IMR-90 (cell line): ENCODE measurements at regions not wholly inside any gene's neighbourhood (a gene's known extent, or its start where the extent isn't known, plus 50 kb on each side); places are given as distances from the start of the nearest gene placed in this dataset.

Experiments
- ATAC-seq: fragments of 200-7000 bp; cut with Tn5 transposase; 2 replicates; pipeline ENCODE4 v1.9.1; 2020; ENCODE audit warnings: low read depth, mild to moderate bottlenecking, moderate library complexity
- BruUV-seq: library from RNA; stranded (reverse); fragments of 400-500 nt; replicated peaks from 2 replicates; lab custom pipeline; 2021; lab: Mats Ljungman, UMichigan
- CTCF ChIA-PET: fragments of 300-600 bp; formaldehyde crosslinking; extraction: SDS; loops from one replicate; lab custom pipeline; 2021; ENCODE audit warnings: antibody characterized with exemption; lab: Yijun Ruan, JAX
- POLR2A ChIA-PET: fragments of 300-600 bp; sonication (Branson Sonifier 250); formaldehyde crosslinking; loops from one replicate; lab custom pipeline; 2022; ENCODE audit warnings: antibody characterized with exemption; ENCODE audit not compliant: unreplicated experiment; lab: Charles Lee
- DNase-seq: peaks from one replicate; pipeline ENCODE4 v3.0.0; 2013
- H2AFZ ChIP-seq: replicated peaks from 2 replicates; pipeline ENCODE3; 2013; ENCODE audit warnings: low read length, mild to moderate bottlenecking; ENCODE audit not compliant: poor library complexity
- H2AK5ac ChIP-seq: 2 replicates; pipeline ENCODE4 v1.6.1; 2013; ENCODE audit warnings: low read depth, low read length, inconsistent platforms
- H2AK9ac ChIP-seq: replicated peaks from 2 replicates; pipeline ENCODE3; 2013; ENCODE audit warnings: mild to moderate bottlenecking, low read depth, low read length, moderate library complexity; ENCODE audit not compliant: poor library complexity
- H2BK120ac ChIP-seq: 2 replicates; pipeline ENCODE4 v1.6.1; 2013; ENCODE audit warnings: low read depth, low read length, inconsistent platforms
- H2BK15ac ChIP-seq: 3 replicates; pipeline ENCODE4 v1.6.1; 2013; ENCODE audit warnings: low read depth, low read length, inconsistent platforms
- H2BK20ac ChIP-seq: 2 replicates; pipeline ENCODE4 v1.6.1; 2013; ENCODE audit warnings: low read depth, mild to moderate bottlenecking, inconsistent platforms, low read length, moderate library complexity
- H2BK5ac ChIP-seq: 2 replicates; pipeline ENCODE4 v1.6.1; 2013; ENCODE audit warnings: mild to moderate bottlenecking, low read depth, low read length, inconsistent platforms; ENCODE audit not compliant: poor library complexity, severe bottlenecking
- H3K14ac ChIP-seq: replicated peaks from 2 replicates; pipeline ENCODE4 v1.6.1; 2013; ENCODE audit warnings: low read depth, low read length, inconsistent platforms
- H3K18ac ChIP-seq: 2 replicates; pipeline ENCODE4 v1.6.1; 2013; ENCODE audit warnings: low read depth, low read length, control low read depth
- H3K23ac ChIP-seq: 2 replicates; pipeline ENCODE4 v1.6.1; 2013; ENCODE audit warnings: low read depth, low read length, inconsistent platforms
- H3K27ac ChIP-seq: 2 replicates; pipeline ENCODE4 v1.5.1; 2013; ENCODE audit warnings: mild to moderate bottlenecking, control low read depth, low read length; ENCODE audit not compliant: insufficient read depth
- H3K27me3 ChIP-seq: 2 replicates; pipeline ENCODE4 v1.6.1; 2013; ENCODE audit warnings: low read length; ENCODE audit not compliant: control insufficient read depth, insufficient read depth
- H3K36me3 ChIP-seq: 2 replicates; pipeline ENCODE4 v1.6.1; 2013; ENCODE audit warnings: low read length, mixed read lengths; ENCODE audit not compliant: control insufficient read depth, insufficient read depth
- H3K4ac ChIP-seq: 2 replicates; pipeline ENCODE4 v1.6.1; 2013; ENCODE audit warnings: low read depth, low read length, inconsistent platforms
- H3K4me1 ChIP-seq: 2 replicates; pipeline ENCODE4 v1.6.1; 2013; ENCODE audit warnings: low read length, mixed read lengths; ENCODE audit not compliant: control insufficient read depth, insufficient read depth
- H3K4me2 ChIP-seq: 2 replicates; pipeline ENCODE4 v1.6.1; 2013; ENCODE audit warnings: low read depth, mild to moderate bottlenecking, control low read depth, low read length, moderate library complexity
- H3K4me3 ChIP-seq: 2 replicates; pipeline ENCODE4 v1.5.1; 2013; ENCODE audit warnings: low read depth, mild to moderate bottlenecking, control low read depth, low read length, moderate library complexity; ENCODE audit not compliant: insufficient read depth
- H3K56ac ChIP-seq: 2 replicates; pipeline ENCODE4 v1.6.1; 2013; ENCODE audit warnings: low read length, inconsistent platforms; ENCODE audit not compliant: insufficient read depth; ENCODE audit errors: extremely low read depth
- H3K79me1 ChIP-seq, 2 experiments: 2 replicates each; pipeline ENCODE4 v1.6.1; 2013; ENCODE audit warnings: low read length in 2 of 2, inconsistent platforms in 1 of 2, low read depth in 1 of 2
- H3K9ac ChIP-seq: 2 replicates; pipeline ENCODE4 v1.6.1; 2013; ENCODE audit warnings: low read depth, low read length, control low read depth
- H3K9me1 ChIP-seq: 2 replicates; pipeline ENCODE4 v1.6.1; 2013; ENCODE audit warnings: low read length, inconsistent platforms; ENCODE audit not compliant: insufficient read depth
- H3K9me3 ChIP-seq: 2 replicates; pipeline ENCODE4 v1.6.1; 2013; ENCODE audit warnings: low read length; ENCODE audit not compliant: control insufficient read depth, insufficient read depth
- H4K20me1 ChIP-seq: 2 replicates; pipeline ENCODE4 v1.6.1; 2013; ENCODE audit warnings: low read length, inconsistent platforms; ENCODE audit not compliant: insufficient read depth
- H4K5ac ChIP-seq: 2 replicates; pipeline ENCODE4 v1.6.1; 2013; ENCODE audit warnings: mild to moderate bottlenecking, low read depth, low read length, control low read depth
- H4K8ac ChIP-seq, 2 experiments: 2 replicates each; pipeline ENCODE4 v1.6.1; 2013; ENCODE audit warnings: low read depth in 2 of 2, low read length in 2 of 2, control low read depth in 1 of 2, inconsistent platforms in 1 of 2
- H4K91ac ChIP-seq: 2 replicates; pipeline ENCODE4 v1.6.1; 2013; ENCODE audit warnings: low read depth, low read length, inconsistent platforms; ENCODE audit not compliant: insufficient read depth
- BHLHE40 ChIP-seq: fragments of 150-350 bp; IDR thresholded peaks from 2 replicates; pipeline ENCODE4 v1.6.1; 2016; ENCODE audit warnings: mild to moderate bottlenecking, low read depth, low read length
- CEBPB ChIP-seq: IDR thresholded peaks from 2 replicates; pipeline ENCODE4 v1.6.1; 2012; ENCODE audit warnings: low read depth, low read length, improper control_type of control experiment
- CHD1 ChIP-seq: IDR thresholded peaks from 2 replicates; pipeline ENCODE4 v1.6.1; 2012; ENCODE audit warnings: low read depth, low read length, improper control_type of control experiment
- ELK1 ChIP-seq: fragments of 150-350 bp; IDR thresholded peaks from 2 replicates; pipeline ENCODE4 v1.6.1; 2016; ENCODE audit warnings: low read depth, mild to moderate bottlenecking, low read length, moderate library complexity, borderline replicate concordance
- FOS ChIP-seq: fragments of 150-350 bp; IDR thresholded peaks from 2 replicates; pipeline ENCODE4 v1.6.1; 2016; ENCODE audit warnings: low read depth, low read length
- MAZ ChIP-seq: IDR thresholded peaks from 2 replicates; pipeline ENCODE4 v1.6.1; 2012; ENCODE audit warnings: low read depth, mild to moderate bottlenecking, low read length, improper control_type of control experiment, moderate library complexity, borderline replicate concordance
- POLR2A ChIP-seq: IDR thresholded peaks from 2 replicates; pipeline ENCODE4 v1.6.1; 2012; ENCODE audit warnings: mild to moderate bottlenecking, low read depth, low read length
- RAD21 ChIP-seq: IDR thresholded peaks from 2 replicates; pipeline ENCODE4 v1.6.1; 2012; ENCODE audit warnings: low read length, improper control_type of control experiment
- RCOR1 ChIP-seq: IDR thresholded peaks from 2 replicates; pipeline ENCODE4 v1.6.1; 2012; ENCODE audit warnings: mild to moderate bottlenecking, low read length, improper control_type of control experiment; ENCODE audit not compliant: insufficient replicate concordance
- SMC3 ChIP-seq: fragments of 150-350 bp; IDR thresholded peaks from 2 replicates; pipeline ENCODE4 v1.6.1; 2016; ENCODE audit warnings: low read depth, mild to moderate bottlenecking, antibody characterized with exemption, low read length, moderate library complexity
- WGBS, 2 experiments: methylation state at CpG; one replicate each; pipeline versions ENCODE4 v1.1.5 to v1.1.7; 2013; ENCODE audit warnings: missing lambda C conversion rate in 2 of 2; ENCODE audit not compliant: insufficient read length in 1 of 2; ENCODE audit errors: extremely low coverage in 2 of 2; 5-methylcytosine and 5-hydroxymethylcytosine counted together
- dilution Hi-C: fragments of 300-500 bp; cut with HindIII; formaldehyde crosslinking; loops from one replicate; pipeline ENCODE4 v1.14.3; 2018; ENCODE audit warnings: low sequenced_read_pairs; ENCODE audit not compliant: unreplicated experiment
- in situ Hi-C: fragments of 300-500 bp; cut with MboI; formaldehyde crosslinking; loops from 3 replicates; pipeline ENCODE4 v1.14.3; 2019; ENCODE audit warnings: low sequenced_read_pairs, inconsistent platforms, mixed read lengths
- intact Hi-C: fragments of 100-400 bp; cut with micrococcal nuclease; formaldehyde crosslinking; loops from 2 replicates; pipeline ENCODE4 v1.10.0; 2022
- TF ChIP-seq, protein P1 (sequence below): fragments of 150-350 bp; IDR thresholded peaks from 2 replicates; pipeline ENCODE4 v1.6.1; 2017; ENCODE audit warnings: mild to moderate bottlenecking, antibody characterized with exemption, low read length, low read depth

- H4K20me1 ChIP-seq, result no peaks in the 10 kb centered on the region
- H2BK5ac ChIP-seq, result no peak overlapping the region
- H3K18ac ChIP-seq, result no peak overlapping the region
- no peak overlapping the region for H2AK9ac ChIP-seq
- no peaks in the 10 kb centered on the region for H3K4me1 ChIP-seq
- intact Hi-C loops (no loop called here), dilution Hi-C loops (no loop called here), in situ Hi-C loops (no loop called here)
- no peaks in the 10 kb centered on the region for H3K79me1 ChIP-seq
- no peak overlapping the region for H3K23ac ChIP-seq
- no peak overlapping the region for H2BK20ac ChIP-seq
- no peak overlapping the region for H2AFZ ChIP-seq
- H3K27ac ChIP-seq, result no peak overlapping the region
- H4K5ac ChIP-seq, result no peak overlapping the region
- H4K8ac ChIP-seq, result no peak overlapping the region
- H3K56ac ChIP-seq, result no peak overlapping the region
- BruUV-seq, result no TSS peak
- H3K27me3 ChIP-seq, result no peaks in the 10 kb centered on the region
- no peak for DNase-seq
- TF ChIP-seq MAZ (no peak), SMC3 (no peak), ELK1 (no peak), CHD1 (no peak), RAD21 (no peak), FOS (no peak), CEBPB (no peak), POLR2A (no peak), RCOR1 (no peak), BHLHE40 (no peak)
- TF ChIP-seq, protein P1, sequence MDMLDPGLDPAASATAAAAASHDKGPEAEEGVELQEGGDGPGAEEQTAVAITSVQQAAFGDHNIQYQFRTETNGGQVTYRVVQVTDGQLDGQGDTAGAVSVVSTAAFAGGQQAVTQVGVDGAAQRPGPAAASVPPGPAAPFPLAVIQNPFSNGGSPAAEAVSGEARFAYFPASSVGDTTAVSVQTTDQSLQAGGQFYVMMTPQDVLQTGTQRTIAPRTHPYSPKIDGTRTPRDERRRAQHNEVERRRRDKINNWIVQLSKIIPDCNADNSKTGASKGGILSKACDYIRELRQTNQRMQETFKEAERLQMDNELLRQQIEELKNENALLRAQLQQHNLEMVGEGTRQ, result no peak
- POLR2A ChIA-PET, result no interaction called here
- peaks cover 17% of the 10 kb centered on the region for H3K9me3 ChIP-seq
- H3K4me3 ChIP-seq, result no peak overlapping the region
- no peaks in the 10 kb centered on the region for H3K9me1 ChIP-seq
- H2BK15ac ChIP-seq, result no peak overlapping the region
- H3K9ac ChIP-seq, result no peak overlapping the region
- H3K4ac ChIP-seq, result no peak overlapping the region
- H2AK5ac ChIP-seq, result no peak overlapping the region
- H4K91ac ChIP-seq, result no peak overlapping the region
- CTCF ChIA-PET, result no interaction called here
- H3K4me2 ChIP-seq, result no peak overlapping the region
- H3K14ac ChIP-seq, result no peak overlapping the region
- 40% methylated on average over 1 of the region's 7 CpGs; no CpG with 5 or more reads in 1 of the 2 experiments for WGBS, 2 experiments
- H3K36me3 ChIP-seq, result no peaks in the 10 kb centered on the region
- no peak overlapping the region for H2BK120ac ChIP-seq
- ATAC-seq, result no peak
Measured at GRCh38 chr2:239540174-239540573, 139.4 kb upstream of the HDAC4 start.
